HEK293T (cell line): ENCODE measurements at regions not wholly inside any gene's neighbourhood (a gene's known extent, or its start where the extent isn't known, plus 50 kb on each side); places are given as distances from the start of the nearest gene placed in this dataset.

ENCODE experiments used
- ARNT ChIP-seq: fragments of 450-650 bp; IDR thresholded peaks from 2 replicates; pipeline ENCODE4 v1.6.1; 2017; ENCODE audit warnings: mild to moderate bottlenecking
- BHLHE40 ChIP-seq: fragments of 450-650 bp; IDR thresholded peaks from 2 replicates; pipeline ENCODE4 v1.6.1; 2016; ENCODE audit warnings: mild to moderate bottlenecking, moderate library complexity, borderline replicate concordance
- CTBP1 ChIP-seq: fragments of 450-650 bp; IDR thresholded peaks from 2 replicates; pipeline ENCODE4 v1.6.1; 2016; ENCODE audit warnings: borderline replicate concordance
- ELF4 ChIP-seq: fragments of 450-650 bp; IDR thresholded peaks from 2 replicates; pipeline ENCODE4 v1.6.1; 2017; ENCODE audit warnings: antibody characterized with exemption
- FOXK2 ChIP-seq: fragments of 450-650 bp; IDR thresholded peaks from 2 replicates; pipeline ENCODE4 v1.6.1; 2016; ENCODE audit warnings: mild to moderate bottlenecking
- HDGF ChIP-seq: fragments of 450-650 bp; IDR thresholded peaks from 2 replicates; pipeline ENCODE4 v1.6.1; 2017; ENCODE audit warnings: antibody characterized with exemption, borderline replicate concordance
- L3MBTL2 ChIP-seq: fragments of 450-650 bp; conservative IDR thresholded peaks from 2 replicates; pipeline ENCODE4 v1.6.1; 2016; ENCODE audit warnings: mild to moderate bottlenecking
- LEF1 ChIP-seq: fragments of 450-650 bp; IDR thresholded peaks from 2 replicates; pipeline ENCODE4 v1.6.1; 2017; ENCODE audit warnings: mild to moderate bottlenecking, borderline replicate concordance
- SUZ12 ChIP-seq: fragments of 450-650 bp; IDR thresholded peaks from 2 replicates; pipeline ENCODE4 v1.6.1; 2016; ENCODE audit warnings: mild to moderate bottlenecking
- TARDBP ChIP-seq: fragments of 450-650 bp; IDR thresholded peaks from 2 replicates; pipeline ENCODE4 v1.6.1; 2016

DNA sequence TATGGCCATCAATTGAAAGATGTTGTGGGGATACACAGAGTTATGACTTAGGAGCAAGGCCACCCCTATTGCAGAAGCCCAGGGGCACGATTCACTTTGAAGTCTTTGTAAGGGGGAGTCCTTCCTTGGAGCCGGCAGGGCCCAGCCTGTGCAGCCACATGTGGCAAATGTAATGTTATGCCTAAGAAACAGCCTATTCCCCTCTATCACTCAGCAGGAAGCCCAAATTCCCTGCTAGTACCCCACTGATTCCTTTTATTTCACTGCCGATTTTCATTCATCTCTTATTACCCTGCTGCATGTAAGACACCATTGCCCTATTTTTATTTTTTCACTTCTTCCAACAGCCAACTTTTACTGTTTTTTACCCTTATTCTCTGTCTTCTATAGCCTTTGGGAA, 233.2 kb downstream of the PMP22 start:
- no peak for TF ChIP-seq FOXK2
- no peak for TF ChIP-seq ELF4
- TF ChIP-seq TARDBP: no peak
- no peak for TF ChIP-seq CTBP1
- no peak for TF ChIP-seq ARNT
- TF ChIP-seq L3MBTL2: no peak
- no peak for TF ChIP-seq SUZ12
- no peak for TF ChIP-seq HDGF
- TF ChIP-seq BHLHE40: no peak
- TF ChIP-seq LEF1: no peak
